Muscle of back (tissue), 3 donors: ENCODE measurements at regions not wholly inside any gene's neighbourhood (a gene's known extent, or its start where the extent isn't known, plus 50 kb on each side); places are given as distances from the start of the nearest gene placed in this dataset.
A peak's percentile ranks its signal among the peaks of the same experiment; 100 is the strongest.
"Not testable (repeated sequence)": the region's sequence is repeated elsewhere in the genome, so short reads cannot be mapped to it uniquely, and the experiment has no call there.

Experiments used
- DNase-seq, 3 donors: peaks; one replicate each; pipeline versions ENCODE4 v3.0.0 to v3.0.0-alpha.2; 2013

GRCh38 chr5:86977190-86977589, 290.5 kb upstream of the RASA1 start:
- DNase-seq = no peak

- DNase-seq = no peak
Observed at GRCh38 chr5:86977808-86978207, 289.9 kb upstream of the RASA1 start.

- DNase-seq = peak in 1 of 3 donors; percentile 41
Observed at GRCh38 chr5:86979811-86980411, 287.8 kb upstream of the RASA1 start.

GRCh38 chr5:86981898-86982297, 285.8 kb upstream of the RASA1 start:
- no peak for DNase-seq

- DNase-seq = no peak
Observed at GRCh38 chr5:86983208-86983607, 284.5 kb upstream of the RASA1 start.

GRCh38 chr5:86986837-86987236, 280.8 kb upstream of the RASA1 start:
- no peak for DNase-seq

GRCh38 chr5:86997516-86997915, 270.2 kb upstream of the RASA1 start:
- DNase-seq = no peak

- no peak for DNase-seq
Observed at GRCh38 chr5:86999951-87000350, 267.7 kb upstream of the RASA1 start.

- no peak for DNase-seq
Observed at GRCh38 chr5:87002485-87002884, 265.2 kb upstream of the RASA1 start.

- no peak for DNase-seq
Observed at GRCh38 chr5:87004101-87004500, 263.6 kb upstream of the RASA1 start.

GRCh38 chr5:87007737-87008136, 259.9 kb upstream of the RASA1 start:
- no peak for DNase-seq

GRCh38 chr5:87008751-87009560, 258.7 kb upstream of the RASA1 start:
- peak in 2 of 3 donors; percentile 3 to 61 for DNase-seq

GRCh38 chr5:87010736-87011135, 256.9 kb upstream of the RASA1 start:
- DNase-seq = no peak

GRCh38 chr5:87015901-87016300, 251.8 kb upstream of the RASA1 start:
- DNase-seq = no peak

- DNase-seq = peak; percentile 5 to 65 (median 30)
Observed at GRCh38 chr5:87020099-87020934, 247.4 kb upstream of the RASA1 start.

- no peak for DNase-seq
Observed at GRCh38 chr5:87022415-87022814, 245.3 kb upstream of the RASA1 start.

- no peak for DNase-seq
Observed at GRCh38 chr5:87027570-87027969, 240.1 kb upstream of the RASA1 start.

GRCh38 chr5:87029951-87030350, 237.7 kb upstream of the RASA1 start:
- no peak for DNase-seq

- DNase-seq = no peak
Observed at GRCh38 chr5:87030699-87031098, 237.0 kb upstream of the RASA1 start.

GRCh38 chr5:87034557-87034956, 233.1 kb upstream of the RASA1 start:
- DNase-seq = no peak

GRCh38 chr5:87042554-87042953, 225.1 kb upstream of the RASA1 start:
- DNase-seq = no peak

- DNase-seq = no peak
Observed at GRCh38 chr5:87048156-87048555, 219.5 kb upstream of the RASA1 start.

- not testable (repeated sequence) for DNase-seq
Observed at GRCh38 chr5:87049012-87049411, 218.7 kb upstream of the RASA1 start.
